T-helper 1 cell (primary cell): ENCODE measurements at regions not wholly inside any gene's neighbourhood (a gene's known extent, or its start where the extent isn't known, plus 50 kb on each side); places are given as distances from the start of the nearest gene placed in this dataset.

Experiments used
- DNase-seq, 5 donors: peaks; one replicate each; pipeline ENCODE4 v3.0.0-alpha.2; 2012 to 2020

DNA sequence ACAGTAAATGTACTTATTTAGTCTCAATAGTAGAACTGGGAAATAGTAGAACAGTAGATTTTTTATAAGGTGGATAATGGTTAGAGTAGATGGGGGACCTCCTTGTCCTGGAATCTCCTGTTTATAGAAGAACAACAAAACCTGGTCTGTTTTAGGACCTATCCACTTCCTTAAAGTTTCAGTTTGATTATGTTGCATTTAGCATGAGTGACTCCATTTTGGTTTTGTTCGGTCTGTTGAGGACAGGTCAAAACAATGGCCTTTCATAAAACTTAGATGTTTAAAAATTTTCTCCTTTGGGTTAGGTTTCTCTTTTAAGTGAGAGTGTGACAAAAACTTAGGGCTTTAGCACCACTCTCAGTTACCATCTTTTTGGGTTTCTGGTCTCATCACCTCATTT lies 308.9 kb downstream of the BTG1 start:
- DNase-seq, result no peak

DNA sequence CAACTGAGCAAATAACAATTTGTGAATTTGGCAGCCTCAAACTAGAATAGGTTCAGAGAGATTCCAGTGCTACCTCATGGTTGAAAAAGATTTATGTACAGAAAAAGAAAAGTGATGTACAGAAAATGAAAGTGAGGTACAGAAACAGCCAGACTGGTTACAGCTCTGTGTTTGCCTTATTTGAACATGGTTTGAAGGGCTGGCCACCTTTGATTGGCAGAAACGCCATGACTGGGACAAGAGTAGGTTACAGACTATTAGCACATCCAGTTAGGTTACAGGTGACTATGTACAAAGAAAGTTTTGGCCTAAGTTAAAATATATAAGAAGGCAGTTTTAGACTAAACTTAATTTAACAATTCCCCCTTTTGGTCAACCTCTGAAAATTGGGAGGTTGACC lies 309.4 kb downstream of the BTG1 start:
- no peak for DNase-seq

DNA sequence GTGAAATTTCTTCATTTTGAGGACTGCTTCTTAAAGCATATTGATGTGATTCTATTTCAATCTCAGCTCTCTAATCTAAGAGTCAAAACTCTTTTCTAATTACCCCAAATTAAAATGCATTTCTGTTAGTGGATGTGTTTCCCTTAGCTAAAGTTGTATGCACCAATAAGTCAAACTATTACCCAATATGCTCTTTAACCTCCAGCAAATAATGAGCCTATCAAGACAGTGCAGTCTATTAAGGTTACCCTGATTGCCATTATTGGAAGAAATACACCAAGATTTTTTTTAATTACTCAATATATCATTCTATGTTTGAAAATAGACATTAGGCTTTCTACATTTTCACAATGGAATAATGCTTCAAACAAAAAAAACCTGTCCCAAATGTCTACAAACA lies 310.0 kb downstream of the BTG1 start:
- no peak for DNase-seq

- DNase-seq, result no peak
Measured at GRCh38 chr12:91833780-91834359, 311.8 kb downstream of the BTG1 start.

DNA sequence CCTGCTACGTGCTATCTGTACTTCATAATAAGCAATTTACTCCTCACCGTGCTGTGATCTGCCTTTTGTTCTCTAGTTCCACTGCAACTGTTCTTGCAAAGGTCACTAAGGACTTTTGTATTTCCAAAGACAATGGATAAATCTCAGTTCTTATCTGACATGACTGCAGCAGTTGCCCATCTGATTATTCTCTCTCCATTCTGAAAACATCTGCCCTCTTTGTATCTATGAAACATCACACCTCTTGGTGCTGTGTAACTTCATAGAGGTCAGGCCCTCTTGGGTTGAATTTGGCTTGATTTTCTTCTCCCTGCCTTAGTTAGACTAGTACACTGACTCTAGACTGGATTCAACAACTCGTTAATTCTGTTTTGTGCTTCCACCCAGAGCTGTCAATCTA lies 319.6 kb downstream of the BTG1 start:
- no peak for DNase-seq

GRCh38 chr12:91824991-91825390 lies 320.7 kb downstream of the BTG1 start:
- no peak for DNase-seq

DNA sequence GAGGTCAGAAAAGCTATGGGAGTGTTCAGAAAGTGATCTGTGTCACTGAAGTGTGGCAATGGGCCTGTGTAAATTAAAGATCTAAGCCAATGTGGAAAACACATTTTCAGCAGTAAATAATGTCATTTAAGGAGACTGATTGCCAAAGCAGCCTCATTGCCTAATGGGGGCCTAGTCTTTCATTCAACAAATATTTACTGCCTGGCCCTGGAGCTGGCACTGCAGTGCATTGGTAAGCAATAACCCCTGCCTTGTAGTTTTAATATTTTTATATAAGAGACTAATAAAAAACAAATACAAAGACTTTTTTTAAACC lies 326.6 kb downstream of the BTG1 start:
- no peak for DNase-seq

GRCh38 chr12:91818227-91819131 lies 327.2 kb downstream of the BTG1 start:
- DNase-seq, result no peak

- no peak for DNase-seq
Measured at GRCh38 chr12:91817517-91817916, 328.1 kb downstream of the BTG1 start.

DNA sequence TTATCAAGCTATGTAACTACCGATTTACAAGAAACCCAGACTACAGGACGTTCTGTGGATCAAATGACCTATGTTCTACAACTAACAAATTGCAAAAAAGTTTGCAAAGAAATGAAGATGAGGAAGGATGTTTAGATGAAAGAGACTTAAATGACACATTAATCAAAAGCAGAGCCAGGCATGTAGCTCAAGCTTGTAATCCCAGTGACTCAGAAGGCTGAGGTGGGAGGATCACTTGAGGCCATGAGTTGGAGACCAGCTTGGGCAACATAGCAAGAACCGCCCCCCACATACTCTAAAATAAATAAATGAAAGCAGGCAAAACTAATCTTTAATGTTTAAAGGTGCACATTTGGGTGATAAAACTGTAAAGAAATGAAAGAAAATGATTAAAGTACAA lies 331.9 kb downstream of the BTG1 start:
- no peak for DNase-seq

DNA sequence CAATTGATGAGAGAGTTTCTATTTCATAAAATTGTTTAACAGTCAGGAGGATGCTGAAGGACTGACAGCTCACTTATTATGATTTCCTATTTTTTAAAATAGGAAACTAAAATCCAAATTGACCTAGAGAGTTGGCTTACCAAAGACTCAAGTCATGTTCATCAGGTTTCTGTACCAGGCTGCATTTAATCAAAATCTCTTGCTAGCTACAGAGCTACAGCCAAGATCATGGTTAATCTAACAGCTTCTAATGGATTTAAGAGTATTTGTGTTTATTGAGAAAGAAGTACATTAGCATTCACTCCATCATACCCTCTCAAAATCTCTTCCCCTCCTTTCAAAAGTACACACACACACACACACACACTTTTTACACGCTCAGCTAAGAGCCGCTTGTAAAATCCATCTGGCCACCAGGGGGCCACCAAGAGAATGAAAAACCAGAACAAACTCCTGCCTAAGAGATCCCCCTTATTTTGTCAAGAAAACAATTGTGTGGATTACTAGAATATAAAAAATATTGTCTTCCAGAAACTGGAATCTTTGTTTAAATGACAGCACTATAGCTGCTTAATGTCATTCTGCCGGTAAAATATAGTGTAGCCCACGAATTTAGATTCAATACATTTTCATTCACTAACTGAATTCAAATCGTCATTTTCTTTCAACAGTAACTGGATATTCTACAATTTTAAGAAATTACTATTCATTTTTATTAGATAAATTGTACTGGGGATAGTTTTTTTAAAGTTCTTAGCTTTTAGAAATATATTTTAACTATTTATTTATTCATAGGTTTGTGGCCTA lies 334.0 kb downstream of the BTG1 start:
- DNase-seq, result peak; percentile 16 to 62 (median 54)

- no peak for DNase-seq
Measured at GRCh38 chr12:91810531-91811451, 334.9 kb downstream of the BTG1 start.

GRCh38 chr12:91810077-91810476 lies 335.6 kb downstream of the BTG1 start:
- DNase-seq, result no peak

DNA sequence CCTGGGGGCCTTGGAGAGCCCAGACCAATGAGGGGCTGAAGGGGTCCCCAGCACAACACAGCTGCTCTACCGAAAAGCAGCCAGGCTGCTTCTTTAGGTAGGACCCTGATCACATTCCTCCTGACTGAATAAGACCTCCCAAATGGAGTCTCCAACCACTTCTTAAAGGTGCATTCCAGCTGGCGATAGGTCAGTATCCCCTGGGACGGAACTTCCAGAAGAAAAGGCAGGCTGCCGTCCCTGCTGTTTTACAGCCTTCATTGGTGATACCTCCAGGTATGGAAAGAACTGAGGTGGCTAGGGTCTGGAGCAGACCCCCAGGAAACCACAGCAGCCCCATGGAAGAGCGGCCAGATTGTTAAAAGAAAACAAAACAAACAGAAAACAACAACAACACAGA lies 340.6 kb downstream of the BTG1 start:
- DNase-seq, result no peak

DNA sequence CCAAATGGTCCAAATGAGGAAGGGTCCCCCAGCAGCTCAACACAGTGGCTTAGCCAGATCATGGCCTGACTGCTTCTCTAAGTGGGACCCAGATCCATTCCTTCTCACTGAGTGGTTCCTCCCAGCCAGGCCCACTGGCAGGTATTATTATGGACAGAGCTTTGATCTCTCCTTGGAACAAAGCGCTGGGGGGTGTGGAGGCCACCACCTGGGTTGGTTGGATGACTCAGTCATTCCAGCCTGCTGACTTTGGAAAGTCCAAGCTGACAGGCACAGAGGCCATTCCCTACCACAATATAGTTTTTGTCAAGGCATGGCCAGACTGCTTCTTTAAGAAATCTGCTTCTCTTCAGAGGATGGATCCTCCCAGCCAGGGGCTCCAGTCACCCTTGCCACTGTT lies 341.1 kb downstream of the BTG1 start:
- DNase-seq, result no peak

DNA sequence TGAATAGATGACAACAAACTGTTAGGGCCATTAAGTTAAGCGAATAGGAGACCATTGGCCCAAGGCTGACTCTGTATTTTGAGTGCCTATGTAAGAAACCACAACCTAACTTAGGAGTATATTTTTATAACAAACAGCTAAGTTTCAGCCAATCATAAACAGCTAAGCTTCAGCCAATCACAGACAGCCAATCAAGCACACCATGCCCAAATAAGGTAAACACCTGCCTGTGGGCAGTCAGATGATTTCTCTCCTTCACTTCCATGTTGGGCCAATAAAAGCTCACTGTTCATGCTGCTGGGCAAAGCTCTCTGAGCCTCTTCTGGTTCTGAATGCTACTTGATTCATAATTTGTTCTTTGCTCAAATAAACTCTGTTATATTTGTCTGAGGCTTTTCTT lies 344.6 kb downstream of the BTG1 start:
- no peak for DNase-seq

- DNase-seq, result no peak
Measured at GRCh38 chr12:91793676-91794075, 352.0 kb downstream of the BTG1 start.

DNA sequence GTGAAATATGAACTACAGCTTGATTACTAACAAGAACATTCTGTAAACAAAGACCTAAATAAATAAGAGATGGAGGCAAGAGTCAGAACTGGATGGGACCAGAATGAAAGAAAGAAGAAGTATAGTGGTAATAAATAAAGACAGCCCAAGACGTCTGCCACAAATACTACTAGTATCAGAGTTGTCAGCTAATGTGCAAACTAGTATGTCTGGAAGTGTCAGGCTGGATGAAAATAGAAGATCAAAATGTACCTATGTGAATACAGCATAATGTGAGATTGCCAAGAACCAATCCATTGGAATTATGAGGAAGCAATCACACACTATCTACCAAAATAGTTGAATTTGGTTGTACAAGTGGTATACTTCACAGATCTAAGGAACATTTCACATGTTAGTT lies 353.0 kb downstream of the BTG1 start:
- no peak for DNase-seq

- no peak for DNase-seq
Measured at GRCh38 chr12:91786499-91787272, 359.0 kb downstream of the BTG1 start.

GRCh38 chr12:91785655-91786498 lies 359.8 kb downstream of the BTG1 start:
- peak in 1 of 5 donors; percentile 13 for DNase-seq

DNA sequence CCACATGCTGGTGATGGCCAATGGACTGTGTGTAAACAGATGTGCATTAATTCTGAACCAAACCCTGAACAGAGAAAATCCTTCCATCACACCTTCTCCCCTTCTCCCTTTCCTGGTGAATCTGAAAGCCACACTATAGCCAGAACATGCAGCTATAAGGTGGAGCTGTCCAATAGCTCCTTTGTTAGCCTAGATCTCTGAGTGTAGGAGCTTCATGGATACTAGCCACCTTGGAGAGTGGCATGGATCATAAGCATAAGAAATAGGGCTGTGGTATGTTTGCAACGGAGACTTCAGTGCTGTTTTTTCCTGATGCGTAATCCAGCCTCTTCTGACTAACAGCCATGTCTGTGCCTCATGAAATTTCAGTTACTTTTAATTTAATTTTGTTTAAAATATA lies 364.5 kb downstream of the BTG1 start:
- DNase-seq, result no peak
